Liver (tissue), 8 donors: ENCODE measurements at regions not wholly inside any gene's neighbourhood (a gene's known extent, or its start where the extent isn't known, plus 50 kb on each side); places are given as distances from the start of the nearest gene placed in this dataset.

Experiments
- DNase-seq: peaks from one replicate; pipeline ENCODE4 v3.0.0-alpha.2; 2017; ENCODE audit warnings: low spot score
- H3K27ac ChIP-seq, 2 donors: one replicate each; pipeline ENCODE4 v1.7.0; 2013; ENCODE audit warnings: inconsistent platforms in 2 of 2, low read length in 2 of 2, control low read depth in 1 of 2, low read depth in 1 of 2, mild to moderate bottlenecking in 1 of 2
- H3K27me3 ChIP-seq, 4 donors: one replicate each; pipeline versions ENCODE4 v1.6.1 to v1.7.0; 2013; ENCODE audit warnings: low read length in 3 of 4, inconsistent platforms in 1 of 4, mild to moderate bottlenecking in 1 of 4, moderate library complexity in 1 of 4; ENCODE audit not compliant: control insufficient read depth in 4 of 4, insufficient read depth in 4 of 4
- H3K36me3 ChIP-seq, 4 donors: one replicate each; pipeline versions ENCODE4 v1.6.1 to v1.7.0; 2013; ENCODE audit warnings: low read length in 3 of 4, mild to moderate bottlenecking in 3 of 4, low read depth in 1 of 4, moderate library complexity in 1 of 4; ENCODE audit not compliant: control insufficient read depth in 4 of 4, insufficient read depth in 3 of 4
- H3K4me1 ChIP-seq, 4 donors: one replicate each; pipeline versions ENCODE4 v1.6.1 to v1.7.0; 2013; ENCODE audit warnings: low read length in 3 of 4, mild to moderate bottlenecking in 3 of 4, moderate library complexity in 1 of 4; ENCODE audit not compliant: control insufficient read depth in 4 of 4, insufficient read depth in 4 of 4
- H3K4me3 ChIP-seq, 3 donors: one replicate each; pipeline versions ENCODE4 v1.6.1 to v1.7.0; 2013; ENCODE audit warnings: low read length in 3 of 3, control low read depth in 1 of 3, low read depth in 1 of 3, mild to moderate bottlenecking in 1 of 3
- H3K9ac ChIP-seq, 2 donors: one replicate each; pipeline ENCODE4 v1.7.0; 2013; ENCODE audit warnings: low read length in 2 of 2, mild to moderate bottlenecking in 2 of 2, moderate library complexity in 2 of 2, control low read depth in 1 of 2, low read depth in 1 of 2
- H3K9me3 ChIP-seq, 4 donors: one replicate each; pipeline versions ENCODE4 v1.6.1 to v1.7.0; 2013; ENCODE audit warnings: low read length in 3 of 4; ENCODE audit not compliant: control insufficient read depth in 4 of 4
- ATF3 ChIP-seq: IDR thresholded peaks from 2 replicates; pipeline ENCODE4 v1.6.1; 2016; ENCODE audit warnings: antibody characterized with exemption
- CTCF ChIP-seq: fragments of 150-350 bp; IDR thresholded peaks from 2 replicates; pipeline ENCODE4 v1.5.1; 2017; ENCODE audit warnings: improper control_type of control experiment, low read depth, low read length; ENCODE audit not compliant: missing input control
- EGR1 ChIP-seq, 2 donors: IDR thresholded peaks; 2 replicates each; pipeline ENCODE4 v1.6.1; 2016 to 2018; ENCODE audit warnings: antibody characterized with exemption in 2 of 2, low read depth in 2 of 2
- FOXA1 ChIP-seq: IDR thresholded peaks from 2 replicates; pipeline ENCODE4 v1.6.1; 2016; ENCODE audit warnings: antibody characterized with exemption
- FOXA2 ChIP-seq: IDR thresholded peaks from 2 replicates; pipeline ENCODE4 v1.6.1; 2016; ENCODE audit warnings: antibody characterized with exemption
- HNF4A ChIP-seq, 2 donors: conservative IDR thresholded peaks; 2 replicates each; pipeline ENCODE4 v1.6.1; 2016; ENCODE audit warnings: antibody characterized with exemption in 2 of 2, mild to moderate bottlenecking in 2 of 2
- HNF4G ChIP-seq: IDR thresholded peaks from 2 replicates; pipeline ENCODE4 v1.6.1; 2016; ENCODE audit warnings: antibody characterized with exemption
- NR2F2 ChIP-seq: IDR thresholded peaks from 2 replicates; pipeline ENCODE4 v1.6.1; 2016; ENCODE audit warnings: antibody characterized with exemption
- RAD21 ChIP-seq, 2 donors: IDR thresholded peaks; 2 replicates each; pipeline ENCODE4 v1.6.1; 2016; ENCODE audit warnings: antibody characterized with exemption in 2 of 2, mild to moderate bottlenecking in 2 of 2
- RXRA ChIP-seq, 2 donors: IDR thresholded peaks; 2 replicates each; pipeline ENCODE4 v1.6.1; 2017 to 2018; ENCODE audit warnings: antibody characterized with exemption in 2 of 2, mild to moderate bottlenecking in 1 of 2
- SP1 ChIP-seq: IDR thresholded peaks from 2 replicates; pipeline ENCODE4 v1.6.1; 2018; ENCODE audit warnings: antibody characterized with exemption, mild to moderate bottlenecking
- TAF1 ChIP-seq: conservative IDR thresholded peaks from 2 replicates; pipeline ENCODE4 v1.6.1; 2016; ENCODE audit warnings: antibody characterized with exemption, mild to moderate bottlenecking
- YY1 ChIP-seq: IDR thresholded peaks from 2 replicates; pipeline ENCODE4 v1.6.1; 2016; ENCODE audit warnings: antibody characterized with exemption, mild to moderate bottlenecking
- WGBS: extraction: QIAGEN DNeasy Blood & Tissue Kit; methylation state at CpG from one replicate; pipeline ENCODE4 v1.1.7; 2013; 5-methylcytosine and 5-hydroxymethylcytosine counted together
- TF ChIP-seq, protein P1 (sequence below): IDR thresholded peaks from 2 replicates; pipeline ENCODE4 v1.6.1; 2016; ENCODE audit warnings: antibody characterized with exemption
- TF ChIP-seq, protein P2 (sequence below): IDR thresholded peaks from 2 replicates; pipeline ENCODE4 v1.6.1; 2016; ENCODE audit warnings: antibody characterized with exemption, mild to moderate bottlenecking
- donor health status: healthy.
- donor health status: healthy.
- donor health status: healthy.
- donor health status: healthy.
- donor health status: healthy.

DNA sequence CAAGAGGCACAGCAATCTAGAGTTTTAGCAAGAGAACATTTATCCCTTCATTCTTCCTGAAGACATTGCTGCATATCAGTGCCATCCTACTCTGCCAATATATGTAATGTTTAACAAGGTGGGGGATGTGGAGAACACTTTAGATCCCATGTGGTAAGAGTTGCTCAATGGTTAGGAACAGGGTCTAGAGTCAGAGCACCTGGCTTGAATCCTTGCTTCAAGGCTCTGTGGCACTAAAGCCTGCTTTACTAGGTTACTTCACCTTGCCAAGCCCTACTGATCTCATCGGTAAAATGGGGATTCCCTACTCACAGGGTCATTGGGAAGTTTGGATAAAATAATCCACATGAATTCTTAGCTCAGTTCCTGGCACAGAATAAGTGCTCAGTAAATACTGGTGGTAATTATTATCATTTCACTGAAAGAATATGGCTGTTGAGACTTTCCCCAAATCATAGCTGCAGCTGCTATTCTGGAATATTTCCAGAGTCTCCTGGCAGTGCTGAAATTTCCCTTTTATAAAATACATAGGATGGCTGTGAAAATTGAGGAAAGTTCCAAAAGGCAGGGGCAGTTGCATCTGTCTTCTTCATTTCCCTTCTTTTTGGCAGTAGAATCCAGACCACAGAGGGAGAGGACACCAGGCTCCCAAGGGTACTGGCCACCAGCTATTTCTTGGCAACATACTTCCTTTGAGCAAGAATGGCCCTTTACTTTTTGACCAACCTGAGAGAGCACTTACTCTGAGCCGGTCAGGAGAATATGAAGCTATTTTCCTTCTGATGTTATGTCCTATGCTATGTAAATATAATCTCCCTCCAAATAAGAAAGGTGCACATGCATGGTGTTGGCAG lies 142.8 kb downstream of the PALM2AKAP2 start (continued):
- TF ChIP-seq HNF4A (conservative IDR thresholded peaks at IDR 0.05): peak; percentile 82 to 86
- TF ChIP-seq TAF1: no peak
- TF ChIP-seq, protein P1, sequence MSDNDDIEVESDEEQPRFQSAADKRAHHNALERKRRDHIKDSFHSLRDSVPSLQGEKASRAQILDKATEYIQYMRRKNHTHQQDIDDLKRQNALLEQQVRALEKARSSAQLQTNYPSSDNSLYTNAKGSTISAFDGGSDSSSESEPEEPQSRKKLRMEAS: peak; percentile 75
- TF ChIP-seq FOXA1: no peak
- TF ChIP-seq NR2F2: no peak

DNA sequence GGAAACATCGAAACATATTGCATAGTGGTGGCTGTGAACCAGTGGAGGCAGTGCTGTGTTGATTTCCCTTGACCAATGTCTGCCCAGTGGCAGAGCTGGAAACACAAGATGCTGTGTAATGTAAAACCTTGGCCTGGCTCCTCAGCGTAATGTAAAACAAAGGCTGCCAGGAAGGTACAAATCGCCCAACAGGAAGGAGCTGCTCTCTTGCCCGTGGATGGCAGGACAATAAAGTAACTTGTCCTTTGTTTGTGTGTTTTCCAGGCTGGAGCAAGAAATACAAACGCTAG lies 143.4 kb downstream of the PALM2AKAP2 start:
- H3K36me3 ChIP-seq: peaks cover 0 to 19% (median 12%) of the 10 kb centered on the region in 4 donors
- 75% methylated on average over 5 of the region's 5 CpGs for WGBS
- peaks cover 9 to 13% (median 12%) of the 10 kb centered on the region in 4 donors for H3K4me1 ChIP-seq
- no peak for TF ChIP-seq FOXA1
- TF ChIP-seq RAD21 (IDR thresholded peaks at IDR 0.05): no peak
- no peak for TF ChIP-seq HNF4G
- TF ChIP-seq SP1: no peak
- no peak overlapping the region for H3K9ac ChIP-seq
- no peak for DNase-seq
- H3K9me3 ChIP-seq: no peaks in the 10 kb centered on the region
- no peak overlapping the region for H3K27ac ChIP-seq
- H3K27me3 ChIP-seq: no peaks in the 10 kb centered on the region
- no peak overlapping the region for H3K4me3 ChIP-seq

- Histone ChIP-seq H3K27me3 (no peaks in the 10 kb centered on the region), H3K27ac (no peak overlapping the region), H3K36me3 (peaks cover 0 to 21% (median 12%) of the 10 kb centered on the region in 4 donors), H3K4me1 (peaks cover 9 to 13% (median 12%) of the 10 kb centered on the region in 4 donors), H3K4me3 (no peak overlapping the region), H3K9ac (no peak overlapping the region), H3K9me3 (no peaks in the 10 kb centered on the region)
- TF ChIP-seq, protein P2, sequence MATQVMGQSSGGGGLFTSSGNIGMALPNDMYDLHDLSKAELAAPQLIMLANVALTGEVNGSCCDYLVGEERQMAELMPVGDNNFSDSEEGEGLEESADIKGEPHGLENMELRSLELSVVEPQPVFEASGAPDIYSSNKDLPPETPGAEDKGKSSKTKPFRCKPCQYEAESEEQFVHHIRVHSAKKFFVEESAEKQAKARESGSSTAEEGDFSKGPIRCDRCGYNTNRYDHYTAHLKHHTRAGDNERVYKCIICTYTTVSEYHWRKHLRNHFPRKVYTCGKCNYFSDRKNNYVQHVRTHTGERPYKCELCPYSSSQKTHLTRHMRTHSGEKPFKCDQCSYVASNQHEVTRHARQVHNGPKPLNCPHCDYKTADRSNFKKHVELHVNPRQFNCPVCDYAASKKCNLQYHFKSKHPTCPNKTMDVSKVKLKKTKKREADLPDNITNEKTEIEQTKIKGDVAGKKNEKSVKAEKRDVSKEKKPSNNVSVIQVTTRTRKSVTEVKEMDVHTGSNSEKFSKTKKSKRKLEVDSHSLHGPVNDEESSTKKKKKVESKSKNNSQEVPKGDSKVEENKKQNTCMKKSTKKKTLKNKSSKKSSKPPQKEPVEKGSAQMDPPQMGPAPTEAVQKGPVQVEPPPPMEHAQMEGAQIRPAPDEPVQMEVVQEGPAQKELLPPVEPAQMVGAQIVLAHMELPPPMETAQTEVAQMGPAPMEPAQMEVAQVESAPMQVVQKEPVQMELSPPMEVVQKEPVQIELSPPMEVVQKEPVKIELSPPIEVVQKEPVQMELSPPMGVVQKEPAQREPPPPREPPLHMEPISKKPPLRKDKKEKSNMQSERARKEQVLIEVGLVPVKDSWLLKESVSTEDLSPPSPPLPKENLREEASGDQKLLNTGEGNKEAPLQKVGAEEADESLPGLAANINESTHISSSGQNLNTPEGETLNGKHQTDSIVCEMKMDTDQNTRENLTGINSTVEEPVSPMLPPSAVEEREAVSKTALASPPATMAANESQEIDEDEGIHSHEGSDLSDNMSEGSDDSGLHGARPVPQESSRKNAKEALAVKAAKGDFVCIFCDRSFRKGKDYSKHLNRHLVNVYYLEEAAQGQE: no peak
- TF ChIP-seq ATF3 (no peak), SP1 (no peak), YY1 (no peak), RAD21 (IDR thresholded peaks at IDR 0.05) (no peak), RXRA (IDR thresholded peaks at IDR 0.05) (no peak), TAF1 (no peak), CTCF (no peak), FOXA2 (no peak), HNF4G (no peak), EGR1 (IDR thresholded peaks at IDR 0.05; ENCODE audit: low read depth in 2 of 2) (no peak)
- WGBS: 89% methylated on average over 3 of the region's 3 CpGs
- DNase-seq: no peak
Observed at GRCh38 chr9:109923806-109924205, 143.8 kb downstream of the PALM2AKAP2 start.
